Trophoblast cell (in vitro differentiated cells and primary cell): ENCODE measurements at regions not wholly inside any gene's neighbourhood (a gene's known extent, or its start where the extent isn't known, plus 50 kb on each side); places are given as distances from the start of the nearest gene placed in this dataset.

ENCODE experiments used
- DNase-seq, 2 donors: peaks; one replicate each; pipeline ENCODE4 v3.0.0-alpha.2; 2016
- H2AFZ ChIP-seq: 2 replicates; pipeline ENCODE4 v1.6.1; 2013; ENCODE audit warnings: low read length, moderate library complexity, mild to moderate bottlenecking; ENCODE audit not compliant: insufficient read depth, poor library complexity
- H2AK5ac ChIP-seq: 2 replicates; pipeline ENCODE4 v1.6.1; 2013; ENCODE audit warnings: mild to moderate bottlenecking, low read length
- H2BK120ac ChIP-seq: 2 replicates; pipeline ENCODE4 v1.6.1; 2013; ENCODE audit warnings: low read length, mild to moderate bottlenecking, moderate library complexity; ENCODE audit not compliant: insufficient read depth, poor library complexity
- H2BK12ac ChIP-seq: 2 replicates; pipeline ENCODE4 v1.6.1; 2013; ENCODE audit warnings: mild to moderate bottlenecking, low read length, moderate library complexity
- H2BK5ac ChIP-seq: 2 replicates; pipeline ENCODE4 v1.6.1; 2013; ENCODE audit warnings: low read length, low read depth, moderate library complexity, mild to moderate bottlenecking; ENCODE audit not compliant: poor library complexity
- H3K14ac ChIP-seq: 2 replicates; pipeline ENCODE4 v1.6.1; 2013; ENCODE audit warnings: mild to moderate bottlenecking, low read length
- H3K18ac ChIP-seq: 2 replicates; pipeline ENCODE4 v1.6.1; 2013; ENCODE audit warnings: mild to moderate bottlenecking, low read length
- H3K23ac ChIP-seq: 2 replicates; pipeline ENCODE4 v1.6.1; 2013; ENCODE audit warnings: low read length
- H3K27ac ChIP-seq: 2 replicates; pipeline ENCODE4 v1.5.1; 2013; ENCODE audit warnings: low read depth, mild to moderate bottlenecking, inconsistent platforms, low read length, moderate library complexity
- H3K27me3 ChIP-seq: 2 replicates; pipeline ENCODE4 v1.6.1; 2013; ENCODE audit warnings: inconsistent platforms, mild to moderate bottlenecking, low read length, moderate library complexity; ENCODE audit not compliant: insufficient read depth
- H3K36me3 ChIP-seq, 2 experiments: 1 replicate in 1 of 2; 2 replicates in 1 of 2; pipeline ENCODE4 v1.6.1; 2013; ENCODE audit warnings: low read length in 2 of 2, mild to moderate bottlenecking in 2 of 2, moderate library complexity in 1 of 2; ENCODE audit not compliant: insufficient read depth in 2 of 2, control insufficient read depth in 1 of 2
- H3K4ac ChIP-seq: 2 replicates; pipeline ENCODE4 v1.6.1; 2013; ENCODE audit warnings: low read depth, mild to moderate bottlenecking, low read length, moderate library complexity
- H3K4me1 ChIP-seq, 2 experiments: 1 replicate in 1 of 2; 2 replicates in 1 of 2; pipeline ENCODE4 v1.6.1; 2013; ENCODE audit warnings: low read length in 2 of 2, mild to moderate bottlenecking in 2 of 2, moderate library complexity in 1 of 2; ENCODE audit not compliant: insufficient read depth in 2 of 2, control insufficient read depth in 1 of 2
- H3K4me2 ChIP-seq: 2 replicates; pipeline ENCODE4 v1.6.1; 2013; ENCODE audit warnings: inconsistent platforms, mild to moderate bottlenecking, low read length, moderate library complexity
- H3K4me3 ChIP-seq: 2 replicates; pipeline ENCODE4 v1.5.1; 2013; ENCODE audit warnings: mild to moderate bottlenecking, low read depth, low read length, inconsistent platforms
- H3K79me1 ChIP-seq: one replicate; pipeline ENCODE4 v1.6.1; 2013; ENCODE audit warnings: low read length
- H3K79me2 ChIP-seq: 2 replicates; pipeline ENCODE4 v1.6.1; 2013; ENCODE audit warnings: low read length, mild to moderate bottlenecking; ENCODE audit not compliant: control insufficient read depth, insufficient read depth, poor library complexity
- H3K9ac ChIP-seq: 2 replicates; pipeline ENCODE4 v1.6.1; 2013; ENCODE audit warnings: mild to moderate bottlenecking, low read length
- H3K9me3 ChIP-seq: 2 replicates; pipeline ENCODE4 v1.6.1; 2013; ENCODE audit warnings: low read depth, mild to moderate bottlenecking, control low read depth, inconsistent platforms, low read length; ENCODE audit not compliant: insufficient read depth
- H4K12ac ChIP-seq: 2 replicates; pipeline ENCODE4 v1.6.1; 2013; ENCODE audit warnings: low read depth, mild to moderate bottlenecking, low read length, moderate library complexity
- H4K8ac ChIP-seq: 2 replicates; pipeline ENCODE4 v1.6.1; 2013; ENCODE audit warnings: low read depth, mild to moderate bottlenecking, low read length, moderate library complexity
- H4K91ac ChIP-seq: one replicate; pipeline ENCODE4 v1.6.1; 2013; ENCODE audit warnings: low read depth, mild to moderate bottlenecking, low read length, moderate library complexity
- WGBS: extraction: QIAGEN DNeasy Blood & Tissue Kit; methylation state at CpG from one replicate; pipeline ENCODE4 v1.1.7; 2013; ENCODE audit warnings: missing lambda C conversion rate; ENCODE audit not compliant: insufficient read length, insufficient coverage; ENCODE audit errors: extremely low coverage; 5-methylcytosine and 5-hydroxymethylcytosine counted together

DNA sequence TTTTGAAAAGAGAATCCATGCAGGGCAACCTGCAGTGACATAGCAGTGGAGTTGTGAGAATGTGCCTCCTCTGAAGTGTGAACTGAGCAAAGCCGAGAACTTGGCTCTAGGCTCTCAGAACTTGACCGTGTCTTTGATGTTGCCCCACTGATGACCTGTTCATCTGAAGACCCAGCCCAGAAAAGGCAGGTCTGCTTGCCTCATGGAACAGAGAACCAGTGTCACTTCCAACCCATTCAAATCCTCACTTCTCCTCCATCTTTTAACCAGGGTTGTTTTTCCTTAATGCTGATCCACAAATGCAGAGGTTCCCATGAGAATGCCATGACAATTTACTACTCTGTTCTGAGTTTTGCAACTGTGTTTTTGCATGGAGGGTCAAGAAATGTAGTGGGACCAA lies 155.4 kb downstream of the MED10 start:
- Histone ChIP-seq H3K4ac (no peak overlapping the region), H3K4me3 (no peak overlapping the region), H3K27ac (no peak overlapping the region), H3K9ac (no peak overlapping the region), H2BK120ac (no peak overlapping the region), H3K14ac (no peak overlapping the region), H2BK12ac (no peak overlapping the region), H2AFZ (no peak overlapping the region), H4K12ac (no peak overlapping the region), H3K36me3 (no peaks in the 10 kb centered on the region), H3K23ac (no peak overlapping the region), H3K79me2 (no peaks in the 10 kb centered on the region), H3K18ac (no peak overlapping the region), H3K27me3 (no peaks in the 10 kb centered on the region), H3K79me1 (no peaks in the 10 kb centered on the region), H3K9me3 (peaks cover 5% of the 10 kb centered on the region), H2AK5ac (no peak overlapping the region), H2BK5ac (no peak overlapping the region), H3K4me2 (no peak overlapping the region), H3K4me1 (no peaks in the 10 kb centered on the region), H4K8ac (no peak overlapping the region), H4K91ac (no peak overlapping the region)
- WGBS, result no CpG with 5 or more reads among the region's 2 CpGs
- DNase-seq, result no peak

DNA sequence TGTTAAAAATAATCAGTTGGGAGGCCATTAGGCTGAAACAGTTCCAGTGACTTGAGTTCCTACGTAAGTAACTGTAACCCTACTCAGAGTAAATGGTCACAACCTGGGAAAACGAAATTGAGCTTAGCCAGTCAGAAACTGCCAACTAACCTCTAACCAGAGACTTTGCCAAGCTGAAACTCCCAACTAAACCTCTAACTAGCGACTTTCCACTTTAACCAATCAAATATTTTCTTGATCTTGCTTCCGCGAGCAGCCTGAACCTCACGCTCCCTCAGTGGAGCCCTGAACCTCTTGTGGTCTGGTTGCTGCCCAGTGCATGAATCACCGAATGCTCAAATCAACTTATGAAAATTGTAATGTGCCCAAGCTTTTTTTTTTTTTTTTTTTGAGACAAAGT lies 156.2 kb downstream of the MED10 start:
- H4K12ac ChIP-seq, result no peak overlapping the region
- peaks cover 5% of the 10 kb centered on the region for H3K9me3 ChIP-seq
- H3K79me1 ChIP-seq, result no peaks in the 10 kb centered on the region
- no peak overlapping the region for H2AK5ac ChIP-seq
- H3K79me2 ChIP-seq, result no peaks in the 10 kb centered on the region
- H3K9ac ChIP-seq, result no peak overlapping the region
- H3K4me1 ChIP-seq, result no peaks in the 10 kb centered on the region
- H2AFZ ChIP-seq, result no peak overlapping the region
- DNase-seq, result no peak
- no peak overlapping the region for H4K91ac ChIP-seq
- H3K27ac ChIP-seq, result no peak overlapping the region
- H2BK12ac ChIP-seq, result no peak overlapping the region
- H3K4me2 ChIP-seq, result no peak overlapping the region
- no peak overlapping the region for H4K8ac ChIP-seq
- no peak overlapping the region for H3K23ac ChIP-seq
- no peak overlapping the region for H3K4ac ChIP-seq
- no peak overlapping the region for H3K14ac ChIP-seq
- H3K4me3 ChIP-seq, result no peak overlapping the region
- H2BK5ac ChIP-seq, result no peak overlapping the region
- no peak overlapping the region for H3K18ac ChIP-seq
- no CpG with 5 or more reads among the region's 7 CpGs for WGBS
- no peaks in the 10 kb centered on the region for H3K36me3 ChIP-seq
- H3K27me3 ChIP-seq, result no peaks in the 10 kb centered on the region
- H2BK120ac ChIP-seq, result no peak overlapping the region

DNA sequence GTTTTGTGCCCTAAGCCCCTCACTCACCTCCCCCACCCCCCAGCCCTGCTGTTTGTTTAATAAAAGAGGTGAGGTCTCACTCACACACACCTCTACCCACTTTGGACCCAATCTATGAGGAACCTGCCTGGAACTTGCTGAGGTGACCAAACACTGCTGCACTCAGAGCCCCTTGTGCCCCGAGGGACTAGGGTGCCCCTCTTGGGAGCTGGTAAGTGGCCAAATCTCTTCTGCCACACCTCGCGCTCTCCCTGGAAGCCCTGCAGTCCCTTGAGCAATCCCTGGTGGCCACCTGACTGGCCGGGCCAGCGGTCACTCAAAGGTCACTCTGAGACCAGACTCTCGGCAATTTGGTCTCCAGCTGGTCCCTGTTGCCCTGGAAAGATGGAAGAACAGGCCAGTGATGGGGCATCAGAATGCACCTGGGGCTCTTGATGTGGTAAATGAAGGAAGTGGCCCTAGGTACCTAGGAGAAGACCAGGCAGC lies 157.2 kb downstream of the MED10 start:
- no peaks in the 10 kb centered on the region for H3K79me2 ChIP-seq
- H3K9ac ChIP-seq, result no peak overlapping the region
- no peak overlapping the region for H4K8ac ChIP-seq
- no peaks in the 10 kb centered on the region for H3K27me3 ChIP-seq
- H4K91ac ChIP-seq, result no peak overlapping the region
- no peak for DNase-seq
- no peak overlapping the region for H3K18ac ChIP-seq
- H2AK5ac ChIP-seq, result no peak overlapping the region
- H3K4me1 ChIP-seq, result no peaks in the 10 kb centered on the region
- no peak overlapping the region for H3K4me2 ChIP-seq
- no peak overlapping the region for H2BK5ac ChIP-seq
- no peak overlapping the region for H3K14ac ChIP-seq
- H3K27ac ChIP-seq, result no peak overlapping the region
- no peak overlapping the region for H3K4me3 ChIP-seq
- no peak overlapping the region for H4K12ac ChIP-seq
- H3K36me3 ChIP-seq, result no peaks in the 10 kb centered on the region
- H2BK120ac ChIP-seq, result no peak overlapping the region
- no peak overlapping the region for H3K4ac ChIP-seq
- no peak overlapping the region for H2AFZ ChIP-seq
- no peak overlapping the region for H3K23ac ChIP-seq
- no peaks in the 10 kb centered on the region for H3K79me1 ChIP-seq
- no peak overlapping the region for H2BK12ac ChIP-seq
- WGBS, result no CpG with 5 or more reads among the region's 6 CpGs
- H3K9me3 ChIP-seq, result peaks cover 6% of the 10 kb centered on the region

GRCh38 chr5:6220346-6221088 lies 157.8 kb downstream of the MED10 start:
- Histone ChIP-seq H4K91ac (no peak overlapping the region), H2AK5ac (no peak overlapping the region), H4K8ac (no peak overlapping the region), H4K12ac (no peak overlapping the region), H2BK120ac (no peak overlapping the region), H3K14ac (no peak overlapping the region), H3K4me1 (no peaks in the 10 kb centered on the region), H3K9me3 (peaks cover 6% of the 10 kb centered on the region), H3K27ac (no peak overlapping the region), H3K27me3 (no peaks in the 10 kb centered on the region), H3K36me3 (no peaks in the 10 kb centered on the region), H3K79me1 (no peaks in the 10 kb centered on the region), H3K4ac (no peak overlapping the region), H3K9ac (peak overlapping the region; percentile 7), H3K18ac (no peak overlapping the region), H2AFZ (no peak overlapping the region), H3K4me2 (no peak overlapping the region), H2BK12ac (no peak overlapping the region), H3K79me2 (no peaks in the 10 kb centered on the region), H3K23ac (no peak overlapping the region), H3K4me3 (no peak overlapping the region), H2BK5ac (no peak overlapping the region)
- no peak for DNase-seq
- no CpG with 5 or more reads among the region's 15 CpGs for WGBS
